Adrenal gland (tissue), 9 donors: ENCODE measurements at regions not wholly inside any gene's neighbourhood (a gene's known extent, or its start where the extent isn't known, plus 50 kb on each side); places are given as distances from the start of the nearest gene placed in this dataset.

ENCODE experiments used
- DNase-seq, 7 donors: peaks; one replicate each; pipeline ENCODE4 v3.0.0-alpha.2; 2019 to 2020
- H3K27ac ChIP-seq, 5 donors: fragments of 200-600 bp; sonication (generic) in 4 of 5; 1 replicate in 3 of 5; 2 replicates in 2 of 5; pipeline versions ENCODE4 v1.5.1 to v1.8.0; 2016 to 2020; ENCODE audit warnings: mild to moderate bottlenecking in 1 of 5
- H3K27me3 ChIP-seq: fragments of 200-600 bp; 2 replicates; pipeline ENCODE4 v1.8.0; 2021
- H3K36me3 ChIP-seq, 2 donors: fragments of 200-600 bp; replicated peaks in 1 of 2; 1 replicate in 1 of 2; 2 replicates in 1 of 2; pipeline versions ENCODE4 v1.5.1 to v1.8.0; 2018 to 2022
- H3K4me1 ChIP-seq, 2 donors: fragments of 200-600 bp; replicated peaks in 1 of 2; 1 replicate in 1 of 2; 2 replicates in 1 of 2; pipeline versions ENCODE4 v1.5.1 to v1.8.0; 2018 to 2021
- H3K4me3 ChIP-seq, 4 donors: fragments of 200-600 bp; sonication (generic) in 3 of 4; one replicate each; pipeline ENCODE4 v1.5.1; 2016 to 2018
- H3K9me3 ChIP-seq, 3 donors: fragments of 200-600 bp; sonication (generic) in 1 of 3; replicated peaks in 1 of 3; 1 replicate in 2 of 3; 2 replicates in 1 of 3; pipeline versions ENCODE4 v1.5.1 to v1.8.0; 2016 to 2021
- CTCF ChIP-seq, 6 experiments: fragments of 450-650 bp in 4 of 6; fragments of 200-600 bp in 2 of 6; sonication (generic) in 1 of 6; IDR thresholded peaks; 1 replicate in 5 of 6; 2 replicates in 1 of 6; pipeline versions ENCODE4 v1.5.1 to v1.8.0; 2016 to 2021; ENCODE audit warnings: antibody characterized with exemption in 6 of 6, mild to moderate bottlenecking in 2 of 6, moderate library complexity in 1 of 6
- POLR2A ChIP-seq, 2 donors: fragments of 450-650 bp; IDR thresholded peaks; one replicate each; pipeline ENCODE4 v1.6.1; 2017; ENCODE audit warnings: antibody characterized with exemption in 2 of 2, mild to moderate bottlenecking in 2 of 2, moderate library complexity in 1 of 2
- WGBS, 4 donors: extraction: QIAGEN DNeasy Blood & Tissue Kit in 2 of 4; methylation state at CpG; one replicate each; pipeline versions ENCODE4 v1.1.5 to v1.1.7; 2013 to 2017; 5-methylcytosine and 5-hydroxymethylcytosine counted together
- intact Hi-C, 2 donors: fragments of 100-400 bp; cut with DNase I; formaldehyde crosslinking; loops; one replicate each; pipeline versions ENCODE4 v1.14.1 to v1.15.0; 2022 to 2023
- donor health status: healthy with polysubstance abuse.
- donor health status: Bipolar disorder and iron deficiency.
- donor health status: DM: yes; HTN: yes; CAD: no.
- donor health status: DM: no; HTN: no; CAD: no.
- donor health status: DM: no; HTN: no; CAD: no.

GRCh38 chr10:123561141-123561440 is 105.1 kb upstream of the GPR26 start:
- Histone ChIP-seq H3K27ac (no peak overlapping the region), H3K27me3 (peaks cover 2% of the 10 kb centered on the region), H3K36me3 (no peaks in the 10 kb centered on the region), H3K4me1 (no peaks in the 10 kb centered on the region), H3K4me3 (no peak overlapping the region), H3K9me3 (no peaks in the 10 kb centered on the region)
- WGBS, 4 donors: 53 to 85% (median 70%) methylated on average over 4 of the region's 4 CpGs
- peak in 1 of 7 donors; percentile 28 for DNase-seq
- intact Hi-C loops: loop anchor here in 1 of 2 donors (2.0 to 10.0 kb wide), 2 partner anchors 176 to 428 kb away; no protein-coding TSS in a partner anchor
- TF ChIP-seq POLR2A (IDR thresholded peaks at IDR 0.05) (no peak), CTCF (IDR thresholded peaks at IDR 0.05) (no peak)

GRCh38 chr10:123562387-123562786 is 103.8 kb upstream of the GPR26 start:
- intact Hi-C loops: loop anchor here in 1 of 2 donors (10.0 kb wide), 1 partner anchor 178 kb away; no protein-coding TSS in a partner anchor
- 59 to 86% (median 77%) methylated on average over 1 of the region's 1 CpG for WGBS, 4 donors
- no peaks in the 10 kb centered on the region for H3K36me3 ChIP-seq
- H3K4me1 ChIP-seq: no peaks in the 10 kb centered on the region
- DNase-seq: peak in 2 of 7 donors; percentile 2 to 20
- no peak overlapping the region for H3K4me3 ChIP-seq
- H3K9me3 ChIP-seq: no peaks in the 10 kb centered on the region
- peaks cover 6% of the 10 kb centered on the region for H3K27me3 ChIP-seq
- no peak for TF ChIP-seq POLR2A (IDR thresholded peaks at IDR 0.05)
- no peak for TF ChIP-seq CTCF (IDR thresholded peaks at IDR 0.05)
- H3K27ac ChIP-seq: no peak overlapping the region

GRCh38 chr10:123562811-123563580 is 103.2 kb upstream of the GPR26 start:
- intact Hi-C loops: loop anchor here in 1 of 2 donors (10.0 kb wide), 1 partner anchor 178 kb away; no protein-coding TSS in a partner anchor
- Histone ChIP-seq H3K9me3 (no peaks in the 10 kb centered on the region), H3K27ac (no peak overlapping the region), H3K4me1 (no peaks in the 10 kb centered on the region), H3K27me3 (peaks cover 6% of the 10 kb centered on the region), H3K4me3 (no peak overlapping the region), H3K36me3 (no peaks in the 10 kb centered on the region)
- TF ChIP-seq POLR2A (IDR thresholded peaks at IDR 0.05) (no peak), CTCF (IDR thresholded peaks at IDR 0.05) (no peak)
- peak in 1 of 7 donors; percentile 28 for DNase-seq
- WGBS, 4 donors: 58 to 86% (median 74%) methylated on average over 4 to 8 of the region's 8 CpGs

GRCh38 chr10:123563581-123563855 is 102.6 kb upstream of the GPR26 start:
- Histone ChIP-seq H3K27ac (no peak overlapping the region), H3K27me3 (peaks cover 6% of the 10 kb centered on the region), H3K36me3 (no peaks in the 10 kb centered on the region), H3K4me1 (no peaks in the 10 kb centered on the region), H3K9me3 (no peaks in the 10 kb centered on the region), H3K4me3 (no peak overlapping the region)
- DNase-seq: peak in 1 of 7 donors; percentile 7
- 75 to 83% (median 83%) methylated on average over 3 to 5 of the region's 5 CpGs for WGBS, 4 donors
- intact Hi-C loops: loop anchor here in 1 of 2 donors (10.0 kb wide), 1 partner anchor 179 kb away; no protein-coding TSS in a partner anchor
- TF ChIP-seq CTCF (IDR thresholded peaks at IDR 0.05) (no peak), POLR2A (IDR thresholded peaks at IDR 0.05) (no peak)
